Effector memory CD4-positive, alpha-beta T cell (primary cell): ENCODE measurements at regions not wholly inside any gene's neighbourhood (a gene's known extent, or its start where the extent isn't known, plus 50 kb on each side); places are given as distances from the start of the nearest gene placed in this dataset.
"Not testable (repeated sequence)": the region's sequence is repeated elsewhere in the genome, so short reads cannot be mapped to it uniquely, and the experiment has no call there.

Experiments used
- DNase-seq, 3 donors: peaks; one replicate each; pipeline ENCODE4 v3.0.0-alpha.2; 2020
- H3K27ac ChIP-seq: 2 replicates; pipeline ENCODE4 v1.7.0; 2013; ENCODE audit warnings: mild to moderate bottlenecking, low read length, moderate library complexity; ENCODE audit not compliant: insufficient read depth, poor library complexity, severe bottlenecking
- H3K27me3 ChIP-seq: replicated peaks from 2 replicates; pipeline ENCODE4 v1.7.0; 2013; ENCODE audit warnings: mild to moderate bottlenecking, low read length; ENCODE audit not compliant: insufficient read depth, control insufficient read depth, poor library complexity, severe bottlenecking
- H3K36me3 ChIP-seq: 2 replicates; pipeline ENCODE4 v1.7.0; 2013; ENCODE audit warnings: mild to moderate bottlenecking, low read length, moderate library complexity; ENCODE audit not compliant: control insufficient read depth, insufficient read depth
- H3K4me1 ChIP-seq: 2 replicates; pipeline ENCODE4 v1.7.0; 2013; ENCODE audit warnings: low read length, mild to moderate bottlenecking; ENCODE audit not compliant: control insufficient read depth, insufficient read depth, poor library complexity, severe bottlenecking
- H3K4me3 ChIP-seq: 2 replicates; pipeline ENCODE4 v1.7.0; 2013; ENCODE audit warnings: low read length, low read depth, mild to moderate bottlenecking; ENCODE audit not compliant: insufficient read depth, poor library complexity, severe bottlenecking
- H3K9me3 ChIP-seq: 2 replicates; pipeline ENCODE4 v1.7.0; 2013; ENCODE audit warnings: mild to moderate bottlenecking, low read length, moderate library complexity; ENCODE audit not compliant: control insufficient read depth

- H3K36me3 ChIP-seq, result no peaks in the 10 kb centered on the region
- H3K27me3 ChIP-seq, result no peaks in the 10 kb centered on the region
- no peak overlapping the region for H3K4me3 ChIP-seq
- no peaks in the 10 kb centered on the region for H3K9me3 ChIP-seq
- no peaks in the 10 kb centered on the region for H3K4me1 ChIP-seq
- DNase-seq, result no peak
- no peak overlapping the region for H3K27ac ChIP-seq
Observed at GRCh38 chr2:43071599-43072550, 154.5 kb downstream of the ZFP36L2 start.

- H3K4me1 ChIP-seq, result no peaks in the 10 kb centered on the region
- H3K4me3 ChIP-seq, result no peak overlapping the region
- H3K27ac ChIP-seq, result no peak overlapping the region
- no peaks in the 10 kb centered on the region for H3K27me3 ChIP-seq
- H3K9me3 ChIP-seq, result no peaks in the 10 kb centered on the region
- H3K36me3 ChIP-seq, result no peaks in the 10 kb centered on the region
- DNase-seq, result no peak
Observed at GRCh38 chr2:43070676-43071502, 155.5 kb downstream of the ZFP36L2 start.

- DNase-seq, result no peak
Observed at GRCh38 chr2:43070030-43070429, 156.4 kb downstream of the ZFP36L2 start.

GRCh38 chr2:43068631-43069517 lies 157.5 kb downstream of the ZFP36L2 start:
- Histone ChIP-seq H3K4me3 (no peak overlapping the region), H3K27ac (no peak overlapping the region), H3K4me1 (no peaks in the 10 kb centered on the region), H3K36me3 (no peaks in the 10 kb centered on the region), H3K27me3 (no peaks in the 10 kb centered on the region), H3K9me3 (no peaks in the 10 kb centered on the region)
- no peak for DNase-seq

More at GRCh38 chr2:43070030-43070429, 156.4 kb downstream of the ZFP36L2 start:
- Histone ChIP-seq H3K4me1 (no peaks in the 10 kb centered on the region), H3K9me3 (no peaks in the 10 kb centered on the region), H3K27me3 (no peaks in the 10 kb centered on the region), H3K4me3 (no peak overlapping the region), H3K27ac (no peak overlapping the region), H3K36me3 (no peaks in the 10 kb centered on the region)

- DNase-seq, result no peak
- H3K4me3 ChIP-seq, result no peak overlapping the region
- no peaks in the 10 kb centered on the region for H3K4me1 ChIP-seq
- H3K36me3 ChIP-seq, result no peaks in the 10 kb centered on the region
- no peaks in the 10 kb centered on the region for H3K27me3 ChIP-seq
- H3K9me3 ChIP-seq, result no peaks in the 10 kb centered on the region
- no peak overlapping the region for H3K27ac ChIP-seq
Observed at GRCh38 chr2:43068041-43068533, 158.3 kb downstream of the ZFP36L2 start.

- Histone ChIP-seq H3K36me3 (no peaks in the 10 kb centered on the region), H3K9me3 (no peaks in the 10 kb centered on the region), H3K4me1 (no peaks in the 10 kb centered on the region), H3K27me3 (no peaks in the 10 kb centered on the region), H3K4me3 (no peak overlapping the region), H3K27ac (no peak overlapping the region)
- no peak for DNase-seq
Observed at GRCh38 chr2:43067254-43068040, 159.0 kb downstream of the ZFP36L2 start.

GRCh38 chr2:43066541-43067253 lies 159.7 kb downstream of the ZFP36L2 start:
- H3K4me1 ChIP-seq, DNase-seq, H3K36me3 ChIP-seq, H3K4me3 ChIP-seq, H3K9me3 ChIP-seq, H3K27me3 ChIP-seq, H3K27ac ChIP-seq: not testable (repeated sequence)

GRCh38 chr2:43065871-43066270 lies 160.5 kb downstream of the ZFP36L2 start:
- no peaks in the 10 kb centered on the region for H3K36me3 ChIP-seq
- no peaks in the 10 kb centered on the region for H3K4me1 ChIP-seq
- H3K27me3 ChIP-seq, result no peaks in the 10 kb centered on the region
- no peak overlapping the region for H3K27ac ChIP-seq
- DNase-seq, result no peak
- H3K4me3 ChIP-seq, result no peak overlapping the region
- no peaks in the 10 kb centered on the region for H3K9me3 ChIP-seq
